ENCODE measurements at regions not wholly inside any gene's neighbourhood (a gene's known extent, or its start where the extent isn't known, plus 50 kb on each side); places are given as distances from the start of the nearest gene placed in this dataset.
A peak's percentile ranks its signal among the peaks of the same experiment; 100 is the strongest.

GRCh38 chr10:132994185-132994796 is 51.9 kb upstream of the CFAP46 start:
- H3K27me3 ChIP-seq, result peaks cover 0 to 58% (median 0%) of the 10 kb centered on the region in 4 donors
- WGBS, result 49% methylated on average over 34 of the region's 34 CpGs
- H3K9me3 ChIP-seq, result no peaks in the 10 kb centered on the region
- intact Hi-C loops (cut with DNase I), result no loop called here
- no peak for DNase-seq (ENCODE audit: extremely low spot score)
- H3K4me1 ChIP-seq, result peaks cover 0 to 5% (median 2%) of the 10 kb centered on the region in 4 donors
- H3K4me3 ChIP-seq, result peak overlapping the region; percentile 39 to 57 (median 44)
- TF ChIP-seq EP300 (IDR thresholded peaks at IDR 0.05), result no peak
- TF ChIP-seq POLR2AphosphoS5 (IDR thresholded peaks at IDR 0.05), result no peak
- no peak for TF ChIP-seq POLR2A (IDR thresholded peaks at IDR 0.05; ENCODE audit: low read depth)
- no peak for TF ChIP-seq CTCF (IDR thresholded peaks at IDR 0.05)
- H3K36me3 ChIP-seq, result no peaks in the 10 kb centered on the region
- no peak overlapping the region for H3K27ac ChIP-seq (replicated peaks in 1 of 4)

GRCh38 chr10:132993271-132994184 is 51.2 kb upstream of the CFAP46 start:
- H3K27ac ChIP-seq (replicated peaks in 1 of 4), result no peak overlapping the region
- DNase-seq (ENCODE audit: extremely low spot score), result no peak
- peaks cover 0 to 53% (median 0%) of the 10 kb centered on the region in 4 donors for H3K27me3 ChIP-seq
- H3K4me3 ChIP-seq, result peak overlapping the region; percentile 39 to 57 (median 44)
- TF ChIP-seq POLR2AphosphoS5 (IDR thresholded peaks at IDR 0.05), result no peak
- no peak for TF ChIP-seq CTCF (IDR thresholded peaks at IDR 0.05)
- no peak for TF ChIP-seq EP300 (IDR thresholded peaks at IDR 0.05)
- no peak for TF ChIP-seq POLR2A (IDR thresholded peaks at IDR 0.05; ENCODE audit: low read depth)
- peaks cover 0 to 5% (median 2%) of the 10 kb centered on the region in 4 donors for H3K4me1 ChIP-seq
- WGBS, result 96% methylated on average over 33 of the region's 43 CpGs
- H3K9me3 ChIP-seq, result no peaks in the 10 kb centered on the region
- intact Hi-C loops (cut with DNase I), result no loop called here
- no peaks in the 10 kb centered on the region for H3K36me3 ChIP-seq

GRCh38 chr10:132992433-132993215 is 50.3 kb upstream of the CFAP46 start:
- Histone ChIP-seq H3K36me3 (no peaks in the 10 kb centered on the region), H3K4me3 (no peak overlapping the region), H3K9me3 (no peaks in the 10 kb centered on the region), H3K27ac (replicated peaks in 1 of 4) (no peak overlapping the region), H3K27me3 (peaks cover 0 to 53% (median 0%) of the 10 kb centered on the region in 4 donors), H3K4me1 (peaks cover 0 to 5% (median 2%) of the 10 kb centered on the region in 4 donors)
- 89% methylated on average over 34 of the region's 36 CpGs for WGBS
- no peak for DNase-seq (ENCODE audit: extremely low spot score)
- intact Hi-C loops (cut with DNase I), result no loop called here
- no peak for TF ChIP-seq POLR2AphosphoS5 (IDR thresholded peaks at IDR 0.05)
- TF ChIP-seq CTCF (IDR thresholded peaks at IDR 0.05), result no peak
- TF ChIP-seq POLR2A (IDR thresholded peaks at IDR 0.05; ENCODE audit: low read depth), result no peak
- no peak for TF ChIP-seq EP300 (IDR thresholded peaks at IDR 0.05)

Measured in esophagus muscularis mucosa (tissue), 4 donors.